ENCODE measurements at regions not wholly inside any gene's neighbourhood (a gene's known extent, or its start where the extent isn't known, plus 50 kb on each side); places are given as distances from the start of the nearest gene placed in this dataset.

DNA sequence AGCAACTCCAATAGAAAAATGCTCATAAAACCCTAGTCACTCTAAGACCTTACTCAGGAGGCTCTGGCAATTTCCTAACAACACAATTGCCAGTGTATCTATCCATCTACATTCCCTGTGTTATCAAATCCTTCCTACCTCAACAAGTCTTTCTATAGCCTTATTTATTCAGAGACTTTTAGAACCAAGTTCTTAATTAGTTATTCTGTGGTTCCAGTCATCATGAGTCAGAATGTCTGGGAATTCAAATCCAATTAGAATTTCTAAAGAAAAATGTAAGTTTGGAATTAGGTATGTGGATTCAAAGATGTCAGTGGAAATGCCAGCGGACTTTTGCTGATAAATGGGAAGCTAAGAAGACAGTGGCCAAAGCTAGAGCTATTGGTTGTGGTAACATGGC is 302.6 kb upstream of the C1orf87 start:
- Histone ChIP-seq H3K4me1 (no peaks in the 10 kb centered on the region), H3K27me3 (no peaks in the 10 kb centered on the region), H3K9me3 (peaks cover 0 to 11% (median 1%) of the 10 kb centered on the region in 4 donors), H3K27ac (no peak overlapping the region), H3K36me3 (no peaks in the 10 kb centered on the region), H3K4me3 (no peak overlapping the region)
- DNase-seq (ENCODE audit: low spot score in 2 of 2) = no peak
- 94 to 95% methylated on average over 1 of the region's 1 CpG for WGBS, 2 donors
- TF ChIP-seq EP300 (IDR thresholded peaks at IDR 0.05) = no peak
- TF ChIP-seq, protein P1, sequence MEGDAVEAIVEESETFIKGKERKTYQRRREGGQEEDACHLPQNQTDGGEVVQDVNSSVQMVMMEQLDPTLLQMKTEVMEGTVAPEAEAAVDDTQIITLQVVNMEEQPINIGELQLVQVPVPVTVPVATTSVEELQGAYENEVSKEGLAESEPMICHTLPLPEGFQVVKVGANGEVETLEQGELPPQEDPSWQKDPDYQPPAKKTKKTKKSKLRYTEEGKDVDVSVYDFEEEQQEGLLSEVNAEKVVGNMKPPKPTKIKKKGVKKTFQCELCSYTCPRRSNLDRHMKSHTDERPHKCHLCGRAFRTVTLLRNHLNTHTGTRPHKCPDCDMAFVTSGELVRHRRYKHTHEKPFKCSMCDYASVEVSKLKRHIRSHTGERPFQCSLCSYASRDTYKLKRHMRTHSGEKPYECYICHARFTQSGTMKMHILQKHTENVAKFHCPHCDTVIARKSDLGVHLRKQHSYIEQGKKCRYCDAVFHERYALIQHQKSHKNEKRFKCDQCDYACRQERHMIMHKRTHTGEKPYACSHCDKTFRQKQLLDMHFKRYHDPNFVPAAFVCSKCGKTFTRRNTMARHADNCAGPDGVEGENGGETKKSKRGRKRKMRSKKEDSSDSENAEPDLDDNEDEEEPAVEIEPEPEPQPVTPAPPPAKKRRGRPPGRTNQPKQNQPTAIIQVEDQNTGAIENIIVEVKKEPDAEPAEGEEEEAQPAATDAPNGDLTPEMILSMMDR (IDR thresholded peaks at IDR 0.05) = no peak
- TF ChIP-seq POLR2A (IDR thresholded peaks at IDR 0.05) = no peak

GRCh38 chr1:60374537-60374936 is 301.0 kb upstream of the C1orf87 start:
- WGBS, 2 donors = 67 to 72% methylated on average over 1 of the region's 1 CpG
- H3K9me3 ChIP-seq = peaks cover 0 to 7% (median 1%) of the 10 kb centered on the region in 4 donors
- no peaks in the 10 kb centered on the region for H3K36me3 ChIP-seq
- H3K27ac ChIP-seq = no peak overlapping the region
- H3K4me1 ChIP-seq = no peaks in the 10 kb centered on the region
- no peak overlapping the region for H3K4me3 ChIP-seq
- no peak for DNase-seq (ENCODE audit: low spot score in 2 of 2)
- TF ChIP-seq POLR2A (IDR thresholded peaks at IDR 0.05) (no peak), EP300 (IDR thresholded peaks at IDR 0.05) (no peak)
- TF ChIP-seq, protein P1 (IDR thresholded peaks at IDR 0.05) = no peak
- no peaks in the 10 kb centered on the region for H3K27me3 ChIP-seq

- TF ChIP-seq, protein P1 (IDR thresholded peaks at IDR 0.05) = no peak
- TF ChIP-seq POLR2A (IDR thresholded peaks at IDR 0.05) (no peak), EP300 (IDR thresholded peaks at IDR 0.05) (no peak)
- H3K36me3 ChIP-seq = no peaks in the 10 kb centered on the region
- no peaks in the 10 kb centered on the region for H3K27me3 ChIP-seq
- no peak overlapping the region for H3K27ac ChIP-seq
- no peak overlapping the region for H3K4me3 ChIP-seq
- no peak for DNase-seq (ENCODE audit: low spot score in 2 of 2)
- no peaks in the 10 kb centered on the region for H3K4me1 ChIP-seq
- WGBS, 2 donors = 34 to 53% methylated on average over 7 of the region's 7 CpGs
- H3K9me3 ChIP-seq = peaks cover 0 to 7% (median 1%) of the 10 kb centered on the region in 4 donors
These were observed 294.0 kb upstream of the C1orf87 start for GRCh38 chr1:60367532-60367931.

DNA sequence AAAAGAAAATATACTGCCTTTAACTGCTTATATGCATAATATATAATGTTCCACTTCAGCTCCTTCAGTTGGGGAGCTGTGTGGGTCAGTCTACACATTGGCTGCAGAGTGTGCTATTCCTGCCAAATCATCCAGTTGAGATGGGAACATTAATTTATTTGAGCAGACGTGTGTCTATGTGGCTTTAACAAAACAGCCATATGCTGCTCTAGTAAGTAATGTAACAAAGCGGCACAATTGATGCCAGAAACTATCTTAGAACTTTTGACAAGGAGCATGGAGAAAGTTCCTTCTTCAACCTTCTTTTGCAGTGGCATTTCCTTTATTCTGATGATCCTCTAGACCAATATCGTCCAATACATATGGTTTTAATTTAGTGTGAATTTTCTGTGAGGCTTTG is 285.9 kb upstream of the C1orf87 start:
- Histone ChIP-seq H3K27me3 (no peaks in the 10 kb centered on the region), H3K4me3 (no peak overlapping the region), H3K27ac (no peak overlapping the region), H3K9me3 (no peaks in the 10 kb centered on the region), H3K36me3 (no peaks in the 10 kb centered on the region), H3K4me1 (no peaks in the 10 kb centered on the region)
- WGBS, 2 donors = 68 to 71% methylated on average over 3 of the region's 3 CpGs
- TF ChIP-seq, protein P1 (IDR thresholded peaks at IDR 0.05) = no peak
- TF ChIP-seq POLR2A (IDR thresholded peaks at IDR 0.05) (no peak), EP300 (IDR thresholded peaks at IDR 0.05) (no peak)
- DNase-seq (ENCODE audit: low spot score in 2 of 2) = no peak

GRCh38 chr1:60350531-60350930 is 277.0 kb upstream of the C1orf87 start:
- no peak for DNase-seq (ENCODE audit: low spot score in 2 of 2)
- no peak overlapping the region for H3K27ac ChIP-seq
- TF ChIP-seq EP300 (IDR thresholded peaks at IDR 0.05) (no peak), POLR2A (IDR thresholded peaks at IDR 0.05) (no peak)
- TF ChIP-seq, protein P1 (IDR thresholded peaks at IDR 0.05) = no peak
- no peak overlapping the region for H3K4me3 ChIP-seq
- H3K36me3 ChIP-seq = no peaks in the 10 kb centered on the region
- H3K9me3 ChIP-seq = no peaks in the 10 kb centered on the region
- no peaks in the 10 kb centered on the region for H3K27me3 ChIP-seq
- H3K4me1 ChIP-seq = no peaks in the 10 kb centered on the region

Measured in tibial nerve (tissue), 4 donors.